HG03039 (cell line): ENCODE measurements at regions not wholly inside any gene's neighbourhood (a gene's known extent, or its start where the extent isn't known, plus 50 kb on each side); places are given as distances from the start of the nearest gene placed in this dataset.

ENCODE experiments used
- ATAC-seq: cut with Tn5 transposase; IDR thresholded peaks from one replicate; pipeline ENCODE4 v1.9.1; 2021; ENCODE audit warnings: mild to moderate bottlenecking, moderate library complexity; ENCODE audit not compliant: unreplicated experiment

DNA sequence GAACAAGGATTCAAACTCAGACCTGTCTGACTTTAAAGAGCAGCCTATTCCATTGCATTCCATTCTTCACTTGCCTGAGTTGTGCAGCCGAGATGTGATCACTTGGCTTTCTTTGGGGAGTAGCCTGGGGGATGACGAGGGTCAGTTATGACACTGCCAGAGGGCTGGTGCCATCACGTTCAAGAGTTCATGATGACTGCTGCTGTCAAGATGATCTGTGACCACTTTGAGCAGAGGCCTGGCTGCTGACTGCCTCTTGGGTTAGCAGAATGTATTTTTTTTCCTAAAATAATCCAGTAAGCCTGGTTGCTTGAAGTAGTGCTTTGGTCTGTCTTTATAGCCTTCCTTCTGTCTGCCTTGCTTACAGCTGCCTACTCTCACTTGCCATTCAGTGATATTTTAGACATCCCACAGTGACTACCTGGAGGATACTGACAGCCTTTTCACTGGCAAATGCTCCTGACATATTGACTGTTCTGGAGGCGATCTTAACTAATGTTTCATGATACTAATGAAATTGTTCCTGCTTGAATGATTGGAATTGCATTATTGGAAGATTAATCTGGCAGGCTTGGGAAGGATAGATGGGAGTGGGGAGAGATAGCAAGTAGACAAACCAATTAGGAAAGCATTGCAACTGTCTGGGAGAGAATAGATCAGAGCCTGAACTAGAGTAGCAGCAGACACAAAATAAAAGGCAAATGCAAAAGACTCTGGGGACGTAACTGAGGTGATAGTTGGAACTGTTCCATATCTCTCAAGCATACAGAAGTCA lies 221.6 kb upstream of the LCORL start:
- ATAC-seq: no peak

DNA sequence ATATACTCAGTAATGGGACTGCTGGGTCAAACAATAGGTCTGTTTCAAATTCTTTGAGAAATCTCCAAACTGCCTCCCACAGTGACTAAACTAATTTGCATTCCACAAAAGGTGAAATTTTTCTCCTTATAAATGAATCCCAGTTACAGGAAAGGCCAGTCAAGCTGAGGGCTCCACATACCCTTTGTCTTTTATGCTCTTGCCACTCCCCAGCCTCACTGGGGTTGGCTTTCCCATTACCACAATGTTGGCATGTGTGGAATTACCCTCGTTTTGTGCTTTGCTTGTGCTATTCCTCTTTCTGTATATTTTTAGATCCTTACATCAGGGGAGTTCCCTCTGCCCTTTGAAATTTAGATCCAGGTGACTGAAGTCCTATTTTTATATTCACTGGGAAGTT lies 220.2 kb upstream of the LCORL start:
- ATAC-seq: no peak

GRCh38 chr4:18234108-18234507 lies 212.6 kb upstream of the LCORL start:
- no peak for ATAC-seq

GRCh38 chr4:18231726-18232125 lies 210.2 kb upstream of the LCORL start:
- no peak for ATAC-seq

GRCh38 chr4:18227880-18228279 lies 206.3 kb upstream of the LCORL start:
- ATAC-seq: no peak

- no peak for ATAC-seq
These were observed 193.0 kb upstream of the LCORL start for GRCh38 chr4:18214411-18215055.

DNA sequence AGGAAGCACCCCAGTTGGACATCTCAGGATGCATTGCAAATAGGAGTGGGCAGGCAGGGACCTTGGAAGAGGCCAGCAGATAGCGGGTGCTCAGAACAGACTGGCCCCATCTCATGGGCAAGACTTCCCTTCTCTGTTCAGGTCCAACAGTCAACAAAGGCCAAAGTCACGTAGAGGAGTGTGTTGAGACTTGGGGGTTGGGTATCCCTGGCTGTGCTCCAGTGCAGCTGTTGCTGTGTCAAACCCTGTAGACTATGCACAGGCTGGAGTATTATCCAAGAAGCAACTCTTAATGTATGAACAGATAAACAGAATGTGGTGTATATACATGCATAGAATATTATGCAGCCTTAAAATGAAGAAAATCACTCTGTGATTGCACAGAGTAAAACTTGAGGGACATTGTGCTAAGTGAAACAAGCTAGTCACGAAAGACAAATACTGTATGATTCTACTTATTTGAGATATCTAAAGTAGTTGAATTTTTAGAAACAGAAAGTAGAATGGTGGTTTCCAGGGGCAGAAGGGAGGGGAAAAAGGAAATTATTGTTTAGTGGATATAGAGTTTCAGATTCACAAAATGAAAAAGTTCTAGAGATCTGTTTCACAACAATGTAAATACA lies 192.1 kb upstream of the LCORL start:
- no peak for ATAC-seq

- ATAC-seq: peak; percentile 47
These were observed 187.9 kb upstream of the LCORL start for GRCh38 chr4:18209448-18209847.

DNA sequence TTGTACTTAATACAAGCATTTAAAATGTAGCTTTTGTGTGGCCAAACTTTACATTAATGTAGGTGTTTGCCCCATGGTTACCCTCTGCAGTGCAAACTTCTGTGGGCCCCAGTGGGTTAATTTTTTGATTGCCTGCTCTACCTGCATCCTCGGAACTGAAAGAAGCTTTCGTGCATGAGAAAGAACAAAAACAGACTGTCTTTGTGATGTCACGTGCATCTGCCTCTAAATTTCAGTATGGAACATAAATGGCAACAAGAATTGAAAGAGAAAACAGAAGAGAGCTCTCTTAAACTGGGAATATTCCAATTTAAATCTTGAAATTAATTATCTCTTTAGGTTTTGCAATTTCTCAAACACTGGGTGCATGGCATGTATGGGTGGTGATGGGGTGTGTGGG lies 182.4 kb upstream of the LCORL start:
- no peak for ATAC-seq

GRCh38 chr4:18202486-18202885 lies 180.9 kb upstream of the LCORL start:
- no peak for ATAC-seq

DNA sequence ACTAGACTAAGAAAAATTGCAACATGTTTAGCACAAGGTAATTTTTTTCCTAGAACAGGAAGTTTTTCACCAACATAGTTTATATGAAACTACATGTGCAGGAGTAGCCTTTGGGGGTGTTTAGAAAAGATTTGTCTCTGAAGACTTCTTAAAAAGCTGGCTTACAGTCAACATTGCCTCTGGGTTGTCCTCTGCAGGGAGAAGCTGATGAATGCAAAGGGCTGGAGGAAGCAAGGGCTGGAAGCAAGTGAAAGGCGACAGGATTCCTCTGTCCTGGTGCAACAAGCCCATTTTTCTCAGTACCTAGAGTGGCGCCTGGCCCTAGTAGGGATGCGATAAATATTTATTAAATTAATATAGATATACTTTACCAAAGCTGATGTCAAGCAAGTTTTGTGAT lies 180.3 kb upstream of the LCORL start:
- no peak for ATAC-seq

- ATAC-seq: no peak
These were observed 177.1 kb upstream of the LCORL start for GRCh38 chr4:18198653-18199052.

DNA sequence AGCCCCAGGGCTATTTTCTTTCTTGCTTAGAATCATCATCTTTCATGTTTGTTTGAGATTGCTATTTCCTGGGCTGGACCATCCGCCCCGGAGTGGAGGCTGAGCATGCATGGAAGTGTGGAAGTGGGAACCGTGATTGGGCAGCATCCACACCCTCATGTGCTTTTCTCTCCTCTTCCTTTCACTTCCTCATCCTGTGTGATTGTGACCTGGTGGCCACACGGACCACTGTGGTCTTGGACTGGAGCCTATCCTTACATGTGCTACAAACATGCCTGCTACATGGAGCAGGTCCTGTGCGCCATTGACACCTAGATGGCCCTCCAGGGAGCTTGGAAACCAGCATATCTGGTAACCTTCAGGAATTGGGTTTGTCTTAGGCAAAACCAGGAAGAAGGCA lies 175.9 kb upstream of the LCORL start:
- ATAC-seq: no peak

DNA sequence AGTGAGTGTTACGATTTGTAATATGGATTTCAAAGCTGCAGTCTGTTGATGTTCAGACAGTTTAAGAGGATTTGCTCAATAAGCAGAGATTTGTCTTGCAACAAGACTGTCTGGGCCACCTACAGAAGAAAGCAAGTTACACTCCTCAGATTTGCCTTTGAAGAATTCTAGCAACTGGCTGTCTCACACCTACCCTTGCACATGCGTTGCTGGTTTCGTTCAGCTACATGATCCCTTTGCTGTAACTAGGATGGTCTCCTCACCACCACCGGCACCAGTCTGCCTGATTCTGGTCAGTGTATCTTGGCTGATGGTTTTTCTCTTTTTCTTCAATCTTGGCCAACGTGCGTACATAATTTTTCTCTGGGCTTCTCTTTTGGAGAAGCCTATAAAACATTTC lies 172.7 kb upstream of the LCORL start:
- no peak for ATAC-seq

GRCh38 chr4:18192901-18193300 lies 171.3 kb upstream of the LCORL start:
- ATAC-seq: no peak

- ATAC-seq: no peak
These were observed 163.9 kb upstream of the LCORL start for GRCh38 chr4:18185491-18185890.

GRCh38 chr4:18180892-18181291 lies 159.3 kb upstream of the LCORL start:
- ATAC-seq: no peak

- ATAC-seq: no peak
These were observed 158.6 kb upstream of the LCORL start for GRCh38 chr4:18180122-18180521.

DNA sequence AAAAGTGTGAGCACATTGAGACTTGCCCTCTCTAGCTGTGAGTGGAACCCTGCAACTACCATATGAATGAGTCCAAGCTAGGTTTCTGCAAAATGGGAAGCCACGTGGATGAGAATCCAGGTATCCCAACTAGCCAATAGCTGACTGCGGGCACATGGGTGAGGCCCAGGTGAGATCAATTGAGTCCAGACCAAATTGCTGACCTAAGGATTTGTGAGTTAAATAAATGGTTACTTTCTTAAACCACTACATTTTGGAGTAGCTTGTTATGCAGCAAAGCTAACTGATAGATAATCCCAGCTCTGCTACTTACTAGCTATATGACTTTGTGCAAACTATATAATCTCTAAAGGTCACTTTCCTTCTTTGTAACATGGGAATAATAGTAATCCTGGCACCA lies 150.3 kb upstream of the LCORL start:
- no peak for ATAC-seq

GRCh38 chr4:18167831-18168230 lies 146.3 kb upstream of the LCORL start:
- no peak for ATAC-seq

DNA sequence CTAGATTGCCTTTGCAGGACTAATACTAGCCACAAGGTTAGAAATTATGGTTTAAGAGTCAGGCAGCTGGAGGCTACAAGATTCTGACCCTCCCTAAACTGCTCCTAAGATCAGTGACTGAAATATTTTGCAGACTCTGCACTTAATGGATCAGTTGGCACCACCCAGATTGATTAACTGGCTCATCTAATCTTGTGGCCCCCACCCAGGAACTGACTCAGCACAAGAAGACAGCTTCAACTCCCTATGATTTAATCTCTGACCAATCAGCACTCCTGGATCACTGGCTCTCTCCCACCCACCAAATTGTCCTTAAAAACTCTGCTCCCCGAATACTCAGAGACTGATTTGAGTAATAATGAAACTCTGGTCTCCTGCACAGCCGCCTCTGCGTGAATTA lies 145.4 kb upstream of the LCORL start:
- no peak for ATAC-seq

DNA sequence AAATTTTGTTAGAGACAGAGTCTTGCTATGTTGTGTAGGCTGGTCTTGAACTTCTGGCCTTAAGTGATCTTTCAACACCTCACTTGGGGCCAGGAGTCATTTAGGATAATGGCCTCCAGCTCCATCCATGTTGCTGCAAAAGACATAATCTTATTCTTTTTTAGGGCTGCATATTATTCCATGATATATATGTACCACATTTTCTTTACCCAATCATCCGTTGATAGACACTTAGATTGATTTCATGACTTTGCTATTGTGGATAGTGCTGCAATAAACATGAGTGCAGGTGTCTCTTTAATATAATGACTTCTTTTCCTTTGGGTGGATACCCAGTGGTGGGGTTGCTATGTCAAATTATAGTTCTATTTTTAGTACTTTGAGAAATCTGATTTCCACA lies 140.9 kb upstream of the LCORL start:
- no peak for ATAC-seq
